GM18909 (cell line): ENCODE measurements at regions not wholly inside any gene's neighbourhood (a gene's known extent, or its start where the extent isn't known, plus 50 kb on each side); places are given as distances from the start of the nearest gene placed in this dataset.

Source experiments
- ATAC-seq: cut with Tn5 transposase; IDR thresholded peaks from one replicate; pipeline ENCODE4 v1.9.1; 2021; ENCODE audit warnings: mild to moderate bottlenecking; ENCODE audit not compliant: unreplicated experiment, poor library complexity

GRCh38 chr3:66671291-66671690, 170.5 kb upstream of the LRIG1 start:
- no peak for ATAC-seq

GRCh38 chr3:66672830-66673229, 172.0 kb upstream of the LRIG1 start:
- ATAC-seq, result no peak

GRCh38 chr3:66673293-66673692, 172.5 kb upstream of the LRIG1 start:
- ATAC-seq, result no peak

- no peak for ATAC-seq
These were observed 174.5 kb upstream of the LRIG1 start for GRCh38 chr3:66675366-66675765.

- no peak for ATAC-seq
These were observed 191.4 kb upstream of the LRIG1 start for GRCh38 chr3:66692042-66692765.

GRCh38 chr3:66692766-66693150, 191.9 kb upstream of the LRIG1 start:
- no peak for ATAC-seq

- ATAC-seq, result no peak
These were observed 192.7 kb upstream of the LRIG1 start for GRCh38 chr3:66693461-66694031.

GRCh38 chr3:66702126-66702525, 201.3 kb upstream of the LRIG1 start:
- ATAC-seq, result no peak

- ATAC-seq, result no peak
These were observed 202.7 kb upstream of the LRIG1 start for GRCh38 chr3:66703501-66703900.

GRCh38 chr3:66705076-66705475, 204.3 kb upstream of the LRIG1 start:
- no peak for ATAC-seq

- ATAC-seq, result no peak
These were observed 206.1 kb upstream of the LRIG1 start for GRCh38 chr3:66706890-66707289.

- ATAC-seq, result no peak
These were observed 208.7 kb upstream of the LRIG1 start for GRCh38 chr3:66709532-66709931.

- ATAC-seq, result no peak
These were observed 211.4 kb upstream of the LRIG1 start for GRCh38 chr3:66712210-66712609.

GRCh38 chr3:66713921-66714320, 213.1 kb upstream of the LRIG1 start:
- no peak for ATAC-seq

GRCh38 chr3:66715806-66716205, 215.0 kb upstream of the LRIG1 start:
- ATAC-seq, result no peak

GRCh38 chr3:66717806-66718205, 217.0 kb upstream of the LRIG1 start:
- ATAC-seq, result no peak

- ATAC-seq, result no peak
These were observed 219.1 kb upstream of the LRIG1 start for GRCh38 chr3:66719796-66720356.

- no peak for ATAC-seq
These were observed 219.7 kb upstream of the LRIG1 start for GRCh38 chr3:66720508-66720907.

- ATAC-seq, result no peak
These were observed 221.9 kb upstream of the LRIG1 start for GRCh38 chr3:66722675-66723074.

- no peak for ATAC-seq
These were observed 222.4 kb upstream of the LRIG1 start for GRCh38 chr3:66723231-66723630.

- no peak for ATAC-seq
These were observed 229.0 kb upstream of the LRIG1 start for GRCh38 chr3:66729687-66730393.
